Activated T-cell treated with anti-CD3 and anti-CD28 coated beads, Interleukin-2, amount 50 U/mL, for 1 hour (primary cell): ENCODE measurements at regions not wholly inside any gene's neighbourhood (a gene's known extent, or its start where the extent isn't known, plus 50 kb on each side); places are given as distances from the start of the nearest gene placed in this dataset.

Experiments used
- DNase-seq: peaks from one replicate; pipeline ENCODE4 v3.0.0-alpha.2; 2020

GRCh38 chr9:120210274-120210673 lies 369.7 kb downstream of the CDK5RAP2 start:
- no peak for DNase-seq

- no peak for DNase-seq
Measured at GRCh38 chr9:120202856-120203654, 376.9 kb downstream of the CDK5RAP2 start.

- DNase-seq, result no peak
Measured at GRCh38 chr9:120198027-120198426, 381.9 kb downstream of the CDK5RAP2 start.

DNA sequence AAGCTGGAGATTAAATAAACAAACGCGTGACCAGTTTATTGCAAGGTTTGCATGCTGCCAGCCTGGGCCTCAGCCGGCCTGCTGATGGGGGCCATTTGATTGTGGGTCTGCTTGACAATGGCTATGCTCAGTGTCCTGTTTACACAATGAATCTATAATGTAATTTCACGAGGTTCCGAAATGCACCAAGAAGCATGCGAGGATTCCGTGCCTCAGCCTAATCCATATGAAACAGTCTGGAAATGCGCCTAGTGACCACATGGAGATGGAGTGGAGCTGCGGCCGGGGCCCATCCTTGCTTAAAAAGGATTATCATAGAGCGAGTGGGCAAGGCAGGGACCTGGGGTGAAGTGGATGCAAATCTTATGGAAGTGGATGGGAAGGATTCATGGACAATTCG lies 382.4 kb downstream of the CDK5RAP2 start:
- no peak for DNase-seq

DNA sequence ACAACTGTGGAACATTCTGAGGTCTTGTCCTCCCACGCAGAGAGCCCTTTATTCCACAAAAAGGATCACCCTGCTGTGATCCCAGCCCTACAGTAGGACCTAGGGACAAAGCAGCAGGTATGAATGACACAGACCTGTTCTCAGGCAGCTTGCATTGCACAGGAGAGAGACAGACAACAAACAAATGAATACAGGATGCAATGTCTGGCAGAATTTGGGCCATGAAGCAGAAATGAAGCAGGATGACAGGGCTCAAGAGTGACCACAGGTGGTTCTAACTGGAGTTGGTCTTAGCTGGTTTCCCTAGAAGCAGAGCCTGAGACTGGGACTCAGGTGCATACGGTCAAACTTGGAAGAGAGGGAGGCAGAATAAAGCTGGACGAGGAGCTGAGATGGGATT lies 388.8 kb downstream of the CDK5RAP2 start:
- no peak for DNase-seq

GRCh38 chr9:120187758-120188157 lies 392.2 kb downstream of the CDK5RAP2 start:
- no peak for DNase-seq

DNA sequence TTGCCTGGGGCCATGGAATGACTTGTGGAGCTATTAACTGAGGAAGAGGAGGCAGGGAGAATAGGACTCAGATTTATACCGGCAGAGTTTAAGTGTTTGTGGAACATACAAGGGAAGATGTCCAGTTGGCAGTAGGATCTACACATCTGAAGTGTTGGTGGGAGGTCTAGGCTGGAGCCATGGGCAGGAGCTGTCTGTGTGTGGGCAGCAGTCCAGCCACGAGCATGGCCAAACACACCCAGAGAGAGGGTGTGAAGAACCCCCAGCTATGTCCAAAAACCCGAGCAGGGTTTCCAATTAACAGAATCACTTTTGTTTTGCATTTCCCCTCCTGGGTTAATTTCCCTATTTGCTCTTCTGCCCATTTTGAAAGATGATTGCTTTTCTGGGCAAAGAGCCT lies 393.7 kb downstream of the CDK5RAP2 start:
- no peak for DNase-seq

DNA sequence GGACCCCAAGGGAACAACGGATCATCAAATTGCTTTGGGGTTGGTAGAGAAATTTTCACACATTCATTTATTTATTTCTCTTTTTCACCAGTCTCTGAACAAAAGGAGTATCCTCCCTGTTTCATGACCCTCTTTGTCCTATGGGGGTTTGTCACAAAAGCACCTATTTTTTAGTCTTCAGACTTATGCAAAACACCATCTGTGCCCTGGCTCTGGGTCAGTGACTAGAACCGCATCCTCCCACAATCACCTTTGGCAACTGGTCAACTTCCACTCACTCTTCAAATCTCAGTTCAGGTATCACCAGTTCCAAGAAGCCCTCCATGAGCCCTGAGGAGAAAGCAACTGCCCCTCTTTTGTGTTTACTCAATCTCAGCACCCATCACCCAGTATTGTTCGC lies 395.7 kb downstream of the CDK5RAP2 start:
- DNase-seq, result no peak

GRCh38 chr9:120183615-120184014 lies 396.4 kb downstream of the CDK5RAP2 start:
- DNase-seq, result no peak

- DNase-seq, result no peak
Measured at GRCh38 chr9:120182011-120182410, 398.0 kb downstream of the CDK5RAP2 start.

DNA sequence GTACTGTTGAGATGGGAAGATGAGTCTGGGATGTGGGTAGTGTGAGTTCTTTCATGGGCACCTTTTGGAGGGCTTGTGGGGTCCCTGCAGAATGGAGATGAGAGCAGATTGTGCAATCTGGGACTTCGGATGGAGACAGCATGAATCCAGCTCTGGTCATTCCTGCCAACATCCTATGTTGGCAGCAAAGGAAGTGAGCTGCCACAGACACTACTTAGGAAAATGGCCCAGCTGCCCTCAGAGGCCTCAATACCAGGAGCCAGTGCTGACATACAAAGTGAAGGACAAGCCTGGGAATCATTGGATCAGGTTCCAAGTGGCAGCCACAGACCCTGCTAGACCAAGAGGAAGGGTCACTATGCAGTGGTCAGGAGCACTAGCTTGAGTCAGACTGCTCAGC lies 402.8 kb downstream of the CDK5RAP2 start:
- DNase-seq, result no peak

GRCh38 chr9:120175031-120175430 lies 404.9 kb downstream of the CDK5RAP2 start:
- DNase-seq, result no peak

GRCh38 chr9:120161776-120162175 lies 418.2 kb downstream of the CDK5RAP2 start:
- DNase-seq, result no peak

GRCh38 chr9:120158221-120158620 lies 421.7 kb downstream of the CDK5RAP2 start:
- DNase-seq, result no peak

DNA sequence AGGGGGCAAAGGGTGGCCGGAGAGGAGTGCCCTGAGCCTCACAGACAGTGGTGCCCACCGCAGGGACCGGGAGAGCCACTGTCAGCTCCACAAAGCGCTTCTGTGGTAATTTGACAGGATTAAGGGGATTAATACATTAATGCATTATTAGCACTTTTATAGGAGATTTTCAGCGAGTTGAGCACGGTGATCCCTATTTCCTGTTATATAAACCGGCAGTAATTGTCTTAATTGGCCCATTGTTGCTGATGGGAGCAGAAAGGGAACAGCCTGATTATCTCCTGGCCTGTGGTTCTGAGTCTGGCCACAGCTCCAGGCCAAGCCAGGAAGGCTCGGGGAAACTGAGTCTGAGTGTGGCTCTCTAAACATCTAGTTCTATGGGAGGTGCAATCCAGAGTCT lies 423.6 kb downstream of the CDK5RAP2 start:
- DNase-seq, result no peak

GRCh38 chr9:120153258-120153657 lies 426.7 kb downstream of the CDK5RAP2 start:
- DNase-seq, result no peak

DNA sequence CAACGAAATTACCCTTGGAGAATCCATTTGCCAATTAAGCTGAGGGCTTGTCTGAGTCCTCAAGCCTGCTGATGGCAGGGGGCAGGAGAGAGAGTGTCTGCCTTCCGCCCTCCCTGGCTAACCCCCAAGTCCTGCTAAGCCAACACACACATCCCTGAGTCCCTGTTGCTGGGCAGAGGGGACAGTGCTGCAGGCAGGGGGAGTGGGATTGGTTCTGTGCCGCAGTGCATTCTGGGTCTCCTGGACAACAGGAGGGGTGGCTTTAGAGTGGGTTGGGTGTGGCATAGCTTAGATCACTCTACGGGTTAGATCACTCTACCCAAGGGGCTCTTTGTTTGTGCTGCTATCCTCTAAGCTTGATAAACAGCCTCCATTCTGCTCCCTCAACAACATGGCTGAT lies 427.7 kb downstream of the CDK5RAP2 start:
- no peak for DNase-seq

- no peak for DNase-seq
Measured at GRCh38 chr9:120151806-120152205, 428.2 kb downstream of the CDK5RAP2 start.

DNA sequence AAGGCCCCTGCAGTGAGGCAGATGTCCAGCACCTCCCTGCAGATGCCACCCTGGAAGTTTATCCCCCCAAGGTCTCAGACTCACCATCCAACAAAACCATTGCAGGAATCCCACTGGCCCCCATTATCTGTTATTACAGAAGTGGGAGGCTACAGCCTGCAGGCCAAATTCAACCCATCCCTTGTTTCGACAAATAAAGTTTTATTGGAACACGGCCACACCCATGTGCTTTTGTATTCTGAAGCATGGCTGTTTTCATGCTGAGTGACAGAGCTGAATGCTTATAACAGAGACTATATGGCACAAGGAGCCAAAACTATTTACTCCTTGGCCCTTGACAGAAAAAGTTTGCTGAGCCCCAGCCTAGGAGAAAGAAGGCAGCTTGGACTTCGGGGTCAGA lies 428.8 kb downstream of the CDK5RAP2 start:
- no peak for DNase-seq

GRCh38 chr9:120138955-120139354 lies 441.0 kb downstream of the CDK5RAP2 start:
- DNase-seq, result no peak

- no peak for DNase-seq
Measured at GRCh38 chr9:120137186-120137840, 442.7 kb downstream of the CDK5RAP2 start.

DNA sequence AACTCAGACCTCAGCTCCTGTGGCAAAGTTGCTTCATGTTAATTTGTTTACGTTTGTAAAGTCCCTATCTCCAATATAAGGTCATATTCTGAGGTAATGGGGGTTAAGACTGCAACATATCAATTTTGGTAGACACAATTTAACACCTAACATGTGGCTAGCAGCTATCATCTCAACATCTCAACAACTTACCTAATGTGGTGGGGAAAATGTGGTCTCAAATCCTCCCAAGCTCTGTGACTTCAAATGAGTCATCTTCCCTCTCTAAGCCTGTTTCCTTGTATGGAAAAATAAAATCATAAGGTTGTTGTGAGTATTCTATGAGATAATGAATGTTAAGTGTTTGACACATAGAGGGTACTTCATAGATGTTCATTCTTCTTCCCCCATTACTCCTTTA lies 443.3 kb downstream of the CDK5RAP2 start:
- DNase-seq, result no peak

DNA sequence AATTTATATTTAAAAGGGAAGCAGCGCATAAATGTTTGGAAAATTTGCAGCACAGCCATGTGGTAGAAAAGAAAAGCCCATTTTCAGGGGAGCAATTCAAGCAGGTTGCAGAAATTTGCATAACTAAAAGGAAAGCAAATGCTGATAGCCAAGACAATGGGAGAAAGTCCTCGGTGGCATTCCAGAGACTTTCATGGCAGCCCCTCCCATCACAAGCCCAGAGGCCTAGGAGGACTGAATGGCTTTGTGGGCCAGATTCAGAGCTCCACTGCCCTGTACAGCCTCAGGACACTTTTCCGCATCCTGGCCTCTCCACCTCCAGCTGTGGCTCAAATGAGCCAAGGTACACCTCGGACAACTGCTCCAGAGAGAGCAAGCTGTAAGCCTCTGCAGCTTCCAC lies 462.9 kb downstream of the CDK5RAP2 start:
- DNase-seq, result no peak

GRCh38 chr9:120110520-120110919 lies 469.4 kb downstream of the CDK5RAP2 start:
- DNase-seq, result no peak

- DNase-seq, result no peak
Measured at GRCh38 chr9:120109242-120109641, 470.7 kb downstream of the CDK5RAP2 start.
